Caki2 (cell line): ENCODE measurements at regions not wholly inside any gene's neighbourhood (a gene's known extent, or its start where the extent isn't known, plus 50 kb on each side); places are given as distances from the start of the nearest gene placed in this dataset.
A peak's percentile ranks its signal among the peaks of the same experiment; 100 is the strongest.

ENCODE experiments used
- DNase-seq: peaks from one replicate; pipeline ENCODE4 v3.0.0-alpha.2; 2015; ENCODE audit warnings: low read depth
- in situ Hi-C: cut with HindIII; loops from 2 replicates; pipeline ENCODE4 v1.10.0; 2016; ENCODE audit warnings: low sequenced_read_pairs, low pct_unique_long_range_greater_than_20kb, mixed read lengths

DNA sequence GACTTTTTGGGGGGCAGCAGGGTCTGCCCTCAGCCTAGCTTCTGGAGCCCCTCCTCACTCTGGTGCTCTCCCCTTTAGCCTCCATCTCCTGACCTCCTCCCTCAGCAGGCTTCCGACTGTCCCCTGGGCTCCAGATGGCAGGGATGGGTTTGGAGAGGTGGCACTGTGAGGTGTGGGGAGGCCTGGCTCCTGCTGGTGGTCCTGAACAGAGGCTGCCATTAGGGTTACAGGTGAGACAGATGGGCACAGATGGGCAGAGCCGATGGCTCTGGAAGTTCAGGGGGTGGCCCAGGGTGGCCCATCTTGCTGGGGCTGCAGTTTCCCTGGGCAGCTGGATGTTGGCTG, 68.5 kb upstream of the BEGAIN start:
- DNase-seq: no peak
- in situ Hi-C loops: loop anchor here (25.0 kb wide), 1 partner anchor 243 kb away; no protein-coding TSS in a partner anchor

DNA sequence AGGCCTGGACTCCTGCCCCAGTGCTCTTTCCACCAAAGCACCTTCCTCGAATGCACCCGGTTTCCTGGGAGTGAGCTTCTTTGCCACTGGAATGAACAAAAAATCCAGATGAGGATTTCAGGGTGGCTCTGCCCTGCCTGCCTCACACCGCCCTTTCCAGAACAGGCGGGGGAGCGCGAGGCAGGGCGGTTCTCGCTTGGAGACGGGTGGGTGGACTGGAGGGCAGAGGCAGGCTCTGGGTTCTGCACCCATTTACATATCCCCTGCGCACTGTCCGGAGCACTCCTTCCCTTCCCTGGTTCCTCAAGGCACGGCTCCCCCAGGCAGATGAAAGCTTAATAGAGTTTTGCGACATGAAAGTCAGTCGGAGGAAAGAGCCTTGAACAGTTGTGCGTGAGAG, 69.7 kb upstream of the DLK1 start:
- DNase-seq: no peak
- in situ Hi-C loops: loop anchor here (25.0 kb wide), 1 partner anchor 245 kb away; no protein-coding TSS in a partner anchor

DNA sequence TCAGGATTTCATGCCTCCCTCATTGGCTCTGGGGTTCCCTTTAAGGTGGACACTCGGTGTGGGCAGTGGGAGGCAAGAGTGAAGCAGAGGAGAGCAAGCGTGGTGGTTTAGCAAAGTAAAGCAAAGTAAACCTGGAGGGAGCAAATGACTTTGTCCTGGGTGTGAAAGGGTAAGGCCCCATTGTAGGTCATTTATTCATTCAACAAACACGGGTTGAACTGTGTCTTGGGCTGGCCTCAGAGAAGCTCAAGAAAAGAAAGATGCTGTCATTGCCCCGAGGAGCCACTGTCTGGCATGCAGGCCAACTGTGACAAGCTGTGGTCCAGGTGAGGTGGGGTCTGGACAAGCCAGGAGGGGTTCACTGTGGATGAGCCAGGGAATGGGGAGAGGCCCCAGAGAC, 68.9 kb upstream of the DLK1 start:
- in situ Hi-C loops: loop anchor here (25.0 kb wide), 1 partner anchor 245 kb away; no protein-coding TSS in a partner anchor
- no peak for DNase-seq

DNA sequence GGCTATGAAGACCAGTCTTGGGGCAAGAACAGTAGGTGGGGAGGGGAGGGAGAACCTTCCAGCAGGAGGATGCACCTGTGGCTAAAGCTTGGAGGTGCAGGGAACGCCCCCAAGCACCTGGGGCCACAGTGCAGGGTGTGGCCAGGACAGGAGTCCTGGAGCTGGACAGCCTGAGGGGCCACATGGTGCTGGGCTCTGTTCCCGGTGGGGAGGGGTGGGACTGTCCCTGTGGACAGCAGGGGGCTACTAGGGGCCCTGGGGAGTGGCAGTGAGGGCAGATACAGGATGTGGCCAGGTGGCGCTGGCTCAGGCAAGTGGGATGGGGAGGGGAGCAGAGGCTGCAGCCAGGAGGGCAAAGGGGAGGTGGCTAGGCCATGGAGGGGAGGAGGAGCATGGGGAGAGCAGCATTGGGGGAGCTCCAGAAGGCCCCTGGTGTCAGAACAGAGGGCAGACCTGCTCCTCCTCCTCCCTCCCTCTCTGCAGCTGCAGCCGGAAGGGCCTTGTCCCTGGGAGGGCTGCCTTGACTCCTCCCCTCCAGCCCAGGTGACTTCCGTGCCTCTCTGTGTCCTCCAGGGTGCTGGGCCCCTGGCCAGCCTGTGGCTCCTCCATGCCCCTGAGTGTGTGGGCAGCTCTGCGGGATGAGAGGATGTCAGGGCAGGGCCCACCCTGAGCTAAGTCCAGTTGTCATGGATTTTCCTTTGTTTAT, 68.4 kb upstream of the DLK1 start:
- in situ Hi-C loops: loop anchor here (25.0 kb wide), 1 partner anchor 246 kb away; no protein-coding TSS in a partner anchor
- DNase-seq: no peak

DNA sequence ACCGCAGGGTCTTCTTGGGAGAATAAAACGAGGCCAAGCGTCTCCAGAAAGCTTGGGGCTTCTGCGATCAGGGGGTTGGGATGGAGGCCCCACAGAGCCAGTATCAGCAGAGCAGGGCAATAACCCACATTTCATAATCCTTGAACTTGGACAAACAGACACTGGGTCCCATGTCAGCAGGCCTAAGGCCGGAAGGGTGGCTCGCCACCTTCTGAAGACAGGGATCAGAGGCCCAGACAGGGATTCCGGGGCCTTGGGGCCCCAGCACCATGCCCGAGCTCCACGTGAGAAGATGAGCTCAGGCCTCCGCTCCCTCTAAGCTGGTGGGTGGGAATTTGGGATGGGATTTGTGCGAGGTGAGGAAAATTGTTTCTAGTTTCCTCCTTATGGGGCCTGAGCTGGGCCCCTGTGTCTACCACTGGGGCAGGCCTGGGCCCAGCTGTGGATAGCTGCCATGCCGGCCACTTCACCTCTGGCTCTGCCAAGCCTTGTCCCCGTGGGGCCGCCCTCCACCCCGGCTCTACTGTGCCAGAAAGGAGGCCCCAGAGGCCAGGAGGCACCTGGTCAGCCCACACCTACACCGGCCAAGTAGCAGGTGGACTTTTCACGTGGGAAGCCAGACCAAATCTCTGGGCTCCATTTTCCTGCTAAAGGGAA, 67.2 kb upstream of the DLK1 start:
- DNase-seq: no peak
- in situ Hi-C loops: loop anchor here (25.0 kb wide), 1 partner anchor 247 kb away; no protein-coding TSS in a partner anchor

DNA sequence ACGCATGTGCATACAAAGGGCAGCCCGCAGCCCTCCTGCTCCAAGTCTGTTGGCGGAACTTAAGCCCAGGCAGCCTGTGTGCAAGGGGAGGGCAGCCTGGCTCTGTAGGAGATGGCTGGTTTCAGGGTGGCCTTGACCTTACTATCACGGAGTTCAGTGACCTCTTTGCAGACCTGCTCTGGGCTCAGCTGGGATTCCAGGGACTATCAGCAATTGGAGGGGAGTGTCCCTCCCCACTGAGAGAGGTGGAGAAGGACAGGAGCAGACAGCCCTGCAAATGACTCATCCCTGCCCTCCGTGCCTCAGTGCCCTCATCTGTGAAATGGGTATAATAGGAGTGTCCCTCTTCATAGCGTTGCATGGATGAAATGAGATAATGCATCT, 66.2 kb upstream of the DLK1 start:
- DNase-seq: no peak
- in situ Hi-C loops: loop anchor here (25.0 kb wide), 1 partner anchor 248 kb away; no protein-coding TSS in a partner anchor

DNA sequence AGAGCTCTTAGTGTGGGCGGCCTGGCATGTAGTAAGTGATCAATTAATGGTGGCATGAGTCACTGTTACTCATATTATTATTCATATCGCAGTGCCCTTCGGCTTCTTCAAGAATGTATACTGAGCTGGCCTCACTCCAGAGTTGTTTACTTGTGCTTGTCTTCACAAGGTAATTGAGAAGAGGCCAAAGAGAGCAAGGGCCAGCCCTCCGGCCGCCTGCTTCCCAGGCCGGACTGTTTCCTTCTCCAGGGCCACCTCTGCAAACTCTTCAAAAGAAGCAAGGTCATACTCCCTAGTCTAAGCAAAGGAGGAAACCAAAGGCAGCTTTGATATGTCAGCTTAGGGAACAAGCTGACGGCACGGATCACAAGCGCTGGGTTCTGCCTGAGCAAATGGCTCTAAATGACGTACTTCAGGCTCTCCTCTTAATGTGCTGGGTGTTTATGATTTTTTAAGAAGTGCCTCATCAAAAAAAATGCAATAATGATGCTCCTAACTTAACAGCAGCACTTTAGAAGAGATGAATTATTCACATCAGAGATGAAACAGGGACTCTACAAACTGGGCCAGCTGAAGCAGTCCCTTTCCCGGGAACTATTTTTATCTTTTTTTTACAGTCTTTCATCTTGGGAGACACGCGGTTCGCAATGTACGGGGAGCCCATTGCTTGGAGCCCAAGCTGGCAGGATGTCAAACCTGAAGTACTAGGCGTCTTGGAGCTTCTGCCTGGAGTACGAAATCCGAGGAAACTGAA, 65.6 kb upstream of the DLK1 start:
- in situ Hi-C loops: loop anchor here (25.0 kb wide), 1 partner anchor 249 kb away; no protein-coding TSS in a partner anchor
- DNase-seq: no peak

DNA sequence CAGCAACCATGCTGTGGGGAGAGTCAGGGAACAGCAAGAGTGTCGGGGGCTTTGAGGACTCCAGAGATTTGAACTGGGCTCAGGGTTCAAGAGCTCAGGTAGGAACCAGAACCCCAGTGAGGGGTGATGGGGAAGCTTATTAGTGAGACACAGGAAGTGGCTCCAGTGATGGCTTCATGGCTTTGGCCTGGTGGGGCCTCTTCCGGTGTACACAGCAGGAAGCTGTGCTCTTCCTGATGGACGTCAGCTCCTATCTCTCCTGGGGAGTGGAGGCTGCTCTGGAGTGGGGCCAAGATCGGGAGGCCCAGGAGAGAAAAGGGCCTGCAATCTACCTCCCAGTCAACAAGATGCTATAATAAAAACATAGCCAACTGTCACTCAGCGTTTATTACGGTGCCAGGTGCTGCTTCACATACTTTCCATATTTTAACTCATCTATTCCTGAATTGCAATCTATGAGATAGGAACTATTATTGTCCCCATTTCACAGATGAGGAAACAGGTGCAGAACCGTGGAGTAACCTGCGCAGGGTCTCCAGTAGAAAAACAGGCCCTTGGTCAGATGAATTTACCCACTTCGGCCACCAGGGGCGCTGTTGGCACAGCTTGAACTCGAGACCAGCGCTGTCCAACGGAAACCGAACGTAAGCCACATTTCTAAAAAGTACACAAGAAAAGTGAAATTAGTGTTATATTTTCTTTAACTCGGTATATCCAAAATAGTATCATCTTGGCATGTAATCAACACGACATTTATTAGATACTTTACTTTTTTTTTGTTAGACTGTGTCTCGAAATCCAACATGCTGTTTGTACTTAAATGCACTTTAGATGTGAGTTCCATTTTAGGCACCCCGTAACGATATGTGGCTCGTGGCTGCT, 63.6 kb upstream of the DLK1 start:
- DNase-seq: peak; percentile 26
- in situ Hi-C loops: loop anchor here (25.0 kb wide), 1 partner anchor 251 kb away; no protein-coding TSS in a partner anchor

DNA sequence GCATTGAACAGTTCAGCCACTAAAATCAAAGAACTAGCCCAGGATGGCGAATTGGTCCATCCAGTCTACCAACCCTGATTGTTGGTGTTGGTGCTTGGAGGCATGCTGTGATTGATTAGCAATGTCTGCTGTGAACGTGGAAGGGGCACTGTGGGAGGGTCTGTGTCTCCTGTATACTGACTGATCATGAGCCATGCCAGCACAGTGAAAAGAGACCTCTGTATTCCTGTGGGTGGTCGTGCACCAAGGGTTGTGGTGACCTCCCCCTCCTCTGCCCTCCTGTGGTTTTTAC, 63.0 kb upstream of the DLK1 start:
- in situ Hi-C loops: loop anchor here (25.0 kb wide), 1 partner anchor 251 kb away; no protein-coding TSS in a partner anchor
- DNase-seq: no peak

DNA sequence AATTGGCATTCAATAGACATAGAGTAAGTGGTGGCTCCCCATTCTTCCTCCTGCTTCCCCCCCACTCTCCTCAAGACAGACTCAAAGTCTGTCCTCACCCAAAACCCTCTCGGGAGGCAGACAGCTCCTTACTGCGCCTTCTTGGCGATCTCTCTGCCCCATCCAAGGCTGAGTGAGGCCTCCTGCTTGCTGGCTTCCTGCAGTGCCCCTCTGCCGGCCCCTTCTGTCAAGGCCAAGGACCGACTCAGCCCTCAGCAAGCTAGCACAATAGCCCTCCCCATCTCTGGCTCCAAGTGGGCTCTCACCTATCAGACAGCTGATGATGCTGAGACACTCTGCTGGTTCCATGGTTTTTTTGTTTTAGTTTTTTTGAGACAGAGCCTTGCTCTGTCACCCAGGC, 62.5 kb upstream of the DLK1 start:
- in situ Hi-C loops: loop anchor here (25.0 kb wide), 1 partner anchor 252 kb away; no protein-coding TSS in a partner anchor
- no peak for DNase-seq

DNA sequence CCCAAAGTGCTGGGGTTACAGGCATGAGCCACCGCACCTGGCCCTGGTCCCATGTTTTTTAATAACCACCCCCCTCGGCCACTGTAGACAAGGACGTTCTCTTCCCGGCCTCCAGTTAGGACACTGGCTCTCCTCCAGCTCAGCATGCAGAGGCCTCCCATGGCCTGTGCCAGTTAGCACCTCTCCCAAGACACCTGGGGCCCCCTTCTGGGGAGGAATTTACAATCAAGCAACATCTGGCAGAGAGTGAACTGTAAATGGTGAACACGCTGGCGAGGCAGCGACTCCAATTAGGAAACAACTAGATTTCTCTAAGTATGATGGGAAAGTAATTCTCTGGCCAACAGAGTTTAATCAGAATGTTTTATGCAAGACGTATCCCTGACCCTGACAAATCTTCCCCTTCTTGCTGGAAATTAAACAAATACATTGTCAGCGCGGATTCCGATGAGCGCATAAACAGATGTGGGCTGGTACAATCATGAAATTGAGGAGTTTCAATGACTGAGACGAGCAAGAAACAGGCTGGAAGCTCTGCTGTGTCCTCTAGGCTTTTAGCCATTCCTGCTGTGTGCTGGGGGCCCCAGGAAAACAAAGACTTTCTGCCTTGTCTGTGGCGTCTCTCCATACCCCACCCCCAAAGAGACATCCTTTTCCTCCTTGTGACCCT, 61.7 kb upstream of the DLK1 start:
- in situ Hi-C loops: loop anchor here (25.0 kb wide), 1 partner anchor 253 kb away; no protein-coding TSS in a partner anchor
- no peak for DNase-seq

DNA sequence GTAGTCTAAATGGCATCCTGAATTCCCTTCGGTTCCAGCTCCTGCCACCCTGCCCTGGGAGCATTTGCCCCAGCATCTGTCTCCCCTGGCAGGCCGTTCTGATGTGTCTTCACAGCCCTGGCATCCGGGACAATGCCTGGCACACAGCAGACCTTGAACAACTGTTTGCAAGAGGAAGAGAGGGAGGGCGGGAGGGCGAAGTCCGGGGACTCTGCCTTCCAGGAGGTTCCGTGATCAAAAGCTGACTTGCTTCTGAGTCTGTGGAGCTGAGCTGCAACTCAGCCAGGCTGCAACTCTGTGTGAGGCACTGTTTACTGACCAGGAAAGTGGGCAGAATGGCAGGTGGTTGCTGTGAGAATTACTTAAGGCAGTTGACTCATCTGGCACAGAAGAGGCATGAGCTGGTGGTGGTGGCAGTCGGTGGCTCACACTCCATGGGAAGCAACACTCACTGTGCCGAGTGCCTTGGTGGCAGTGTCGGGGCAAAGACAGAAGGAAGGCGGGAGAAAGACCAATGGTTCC, 61.1 kb upstream of the DLK1 start:
- DNase-seq: no peak
- in situ Hi-C loops: loop anchor here (25.0 kb wide), 1 partner anchor 253 kb away; no protein-coding TSS in a partner anchor

DNA sequence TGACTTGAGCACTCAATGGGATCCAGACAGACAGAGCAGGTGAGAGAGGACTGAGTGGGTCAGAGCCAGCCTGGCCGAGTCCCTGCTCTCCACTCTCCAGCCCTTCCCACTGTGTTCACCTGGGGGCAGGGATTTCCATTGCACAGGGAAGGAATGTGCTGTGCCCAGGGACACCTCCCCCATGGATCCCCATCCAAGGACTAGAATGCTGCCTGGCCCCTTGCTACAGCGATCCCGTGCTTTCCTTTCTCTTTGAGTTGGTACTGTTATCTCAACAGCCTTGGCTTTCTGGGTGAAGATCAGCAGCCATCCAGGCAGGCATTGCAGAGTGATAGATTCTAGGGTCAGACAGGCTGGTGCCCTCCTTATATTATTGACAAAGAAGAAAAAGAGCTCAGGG, 60.3 kb upstream of the DLK1 start:
- DNase-seq: no peak
- in situ Hi-C loops: loop anchor here (25.0 kb wide), 1 partner anchor 254 kb away; no protein-coding TSS in a partner anchor

DNA sequence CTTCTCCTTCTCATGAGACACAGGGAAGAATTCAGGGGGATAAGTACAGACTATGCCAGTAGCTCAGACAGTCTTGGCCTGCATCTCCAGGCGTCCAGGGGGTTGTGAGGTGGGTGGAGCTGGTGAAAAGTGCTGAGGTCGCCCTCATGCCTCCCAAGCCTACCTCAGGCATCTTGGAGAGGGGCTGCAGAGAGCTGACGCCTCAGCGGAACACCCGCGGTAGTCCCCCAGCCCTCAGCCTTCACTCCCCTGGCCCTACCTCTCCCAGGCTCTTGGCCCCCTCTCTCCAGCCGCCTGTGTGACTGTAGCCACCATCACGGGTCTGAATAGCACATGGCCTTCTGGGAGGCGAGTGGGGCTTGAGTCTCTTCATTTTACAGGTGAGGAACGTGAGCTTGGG, 59.8 kb upstream of the DLK1 start:
- in situ Hi-C loops: loop anchor here (25.0 kb wide), 1 partner anchor 255 kb away; no protein-coding TSS in a partner anchor
- DNase-seq: no peak

DNA sequence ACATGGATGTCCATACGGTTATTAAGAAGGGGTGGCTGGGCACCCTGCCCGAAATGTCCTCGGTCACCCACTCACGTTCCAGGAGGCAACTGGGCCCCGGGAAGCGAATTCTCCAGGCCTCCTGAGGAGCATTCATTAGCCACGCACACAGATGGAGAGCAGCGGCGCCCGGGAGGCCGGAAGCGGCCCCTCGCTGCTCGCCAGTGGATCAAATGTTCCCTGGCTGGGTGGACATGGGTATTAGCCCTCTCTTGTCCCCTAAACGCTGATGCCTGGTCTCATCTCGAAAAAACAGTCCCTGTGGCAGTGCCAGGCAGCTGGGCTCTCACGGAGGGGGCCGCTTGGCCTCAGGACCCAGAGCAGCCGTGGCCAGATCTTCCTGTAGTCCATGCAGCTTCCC, 59.0 kb upstream of the DLK1 start:
- no peak for DNase-seq
- in situ Hi-C loops: loop anchor here (25.0 kb wide), 1 partner anchor 255 kb away; no protein-coding TSS in a partner anchor

DNA sequence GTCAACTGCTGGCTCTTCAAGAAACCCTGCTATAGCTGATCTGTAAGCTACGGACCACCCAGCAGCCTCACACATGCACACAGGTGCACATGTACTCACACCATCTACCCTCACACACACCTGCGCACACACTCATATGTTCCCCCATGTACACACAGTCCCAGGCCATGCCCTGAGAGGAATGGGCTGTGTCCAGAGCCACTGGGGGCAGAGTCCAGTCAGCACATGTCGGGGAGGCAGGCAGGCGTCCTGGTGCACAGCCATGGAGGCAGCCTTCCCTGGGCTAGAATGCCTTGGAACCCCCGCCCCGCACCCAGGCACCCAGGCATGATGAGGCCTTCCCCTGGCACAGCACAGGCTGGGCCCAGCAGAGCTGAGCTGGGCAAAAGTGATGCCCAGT, 58.3 kb upstream of the DLK1 start:
- DNase-seq: no peak
- in situ Hi-C loops: loop anchor here (25.0 kb wide), 1 partner anchor 256 kb away; no protein-coding TSS in a partner anchor

DNA sequence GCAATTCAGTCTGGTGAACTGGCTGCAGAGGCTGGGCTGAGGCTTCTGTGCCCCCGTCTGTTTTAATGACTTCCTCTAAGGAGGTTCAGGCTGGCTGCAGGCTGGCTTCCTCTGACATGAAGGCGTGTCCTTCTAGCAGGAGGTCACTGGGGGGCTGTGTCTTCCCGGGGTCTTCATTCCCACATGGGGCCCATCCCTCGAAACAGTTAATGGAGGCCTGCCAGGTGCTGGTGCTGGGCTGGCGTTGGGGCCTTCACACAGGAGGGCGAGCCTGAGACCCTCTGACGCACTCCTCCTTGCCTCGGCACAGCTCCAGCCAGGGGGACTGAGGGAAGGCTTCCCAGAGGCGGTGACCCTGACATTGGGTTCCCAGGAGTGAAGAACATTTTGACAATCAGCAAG, 57.7 kb upstream of the DLK1 start:
- in situ Hi-C loops: loop anchor here (25.0 kb wide), 1 partner anchor 257 kb away; no protein-coding TSS in a partner anchor
- DNase-seq: no peak
